HG03469 (cell line): ENCODE measurements at regions not wholly inside any gene's neighbourhood (a gene's known extent, or its start where the extent isn't known, plus 50 kb on each side); places are given as distances from the start of the nearest gene placed in this dataset.

Source experiments
- ATAC-seq: cut with Tn5 transposase; IDR thresholded peaks from one replicate; pipeline ENCODE4 v1.9.1; 2021; ENCODE audit warnings: mild to moderate bottlenecking, moderate library complexity, moderate number of reproducible peaks; ENCODE audit not compliant: unreplicated experiment

- ATAC-seq: no peak
Measured at GRCh38 chr10:36636879-36637278, 488.5 kb upstream of the ANKRD30A start.

DNA sequence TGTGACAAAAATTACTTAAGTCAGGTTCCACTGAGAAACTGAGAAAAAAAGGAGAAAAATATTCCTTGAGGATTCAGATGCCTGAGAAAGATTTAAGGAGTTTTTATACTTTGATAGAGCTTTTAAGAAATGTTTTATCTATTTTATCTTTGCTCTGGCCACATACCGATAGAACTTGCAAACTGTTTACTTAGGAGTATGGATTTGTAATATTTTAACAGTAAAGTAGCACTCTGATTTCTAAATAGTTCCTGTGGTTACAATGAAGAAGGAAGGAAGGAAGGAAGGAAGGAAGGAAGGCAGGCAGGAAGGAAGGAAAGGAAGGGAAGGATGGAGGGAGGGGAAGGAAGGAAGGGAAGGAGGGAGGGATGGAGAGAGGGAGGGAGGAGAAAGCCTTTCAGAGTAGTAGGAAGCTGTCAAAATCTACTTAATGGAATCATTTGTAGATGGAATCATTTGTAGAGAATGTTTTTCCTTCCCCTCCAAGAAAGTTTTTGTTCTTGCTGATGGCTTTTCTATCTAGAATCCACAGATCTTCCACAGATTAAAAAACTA lies 489.0 kb upstream of the ANKRD30A start:
- no peak for ATAC-seq

DNA sequence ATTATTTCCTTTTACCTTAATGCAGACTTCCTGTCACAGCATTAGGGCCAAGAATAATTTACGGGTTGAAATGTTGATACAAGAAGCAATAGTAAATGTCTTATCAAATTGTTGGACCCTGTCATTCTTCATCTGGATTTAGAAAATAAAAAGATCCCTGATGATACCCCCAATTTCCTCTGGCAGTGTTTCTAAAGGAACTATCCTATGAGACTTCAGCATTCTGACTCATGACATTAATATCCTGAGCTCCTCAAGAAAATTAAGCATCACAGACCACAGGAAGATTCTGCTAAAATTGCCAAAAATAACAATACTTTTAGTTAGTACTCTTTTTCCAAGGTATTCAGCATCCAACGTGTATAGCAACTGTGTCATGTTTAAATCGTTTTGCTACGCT lies 490.5 kb upstream of the ANKRD30A start:
- no peak for ATAC-seq

GRCh38 chr10:36630267-36630666 lies 495.1 kb upstream of the ANKRD30A start:
- no peak for ATAC-seq

GRCh38 chr10:36629476-36629875 lies 495.9 kb upstream of the ANKRD30A start:
- ATAC-seq: no peak

GRCh38 chr10:36624551-36625100 lies 500.8 kb upstream of the ANKRD30A start:
- no peak for ATAC-seq

GRCh38 chr10:36621346-36621745 lies 504.1 kb upstream of the ANKRD30A start:
- ATAC-seq: no peak

- ATAC-seq: no peak
Measured at GRCh38 chr10:36612436-36612835, 513.0 kb upstream of the ANKRD30A start.

GRCh38 chr10:36608866-36609265 lies 516.5 kb upstream of the ANKRD30A start:
- ATAC-seq: no peak

DNA sequence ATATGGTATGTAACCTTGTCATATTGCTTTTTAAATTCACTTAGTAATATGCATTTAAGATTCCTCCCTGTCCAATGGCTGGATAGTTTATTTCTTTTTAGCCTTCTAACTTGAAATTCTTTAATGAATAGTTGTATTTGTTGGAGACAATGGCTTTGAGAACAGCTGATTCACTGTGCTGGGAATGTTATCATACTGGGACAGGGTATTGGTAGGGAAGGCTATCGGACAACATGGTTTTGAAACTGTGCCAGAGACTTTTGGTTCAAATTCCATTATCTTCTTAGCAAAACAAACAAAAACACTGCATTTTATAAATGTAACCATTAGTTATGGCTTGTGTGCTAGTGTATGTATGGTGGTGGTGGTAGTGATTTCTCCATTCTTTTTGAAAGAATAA lies 517.1 kb upstream of the ANKRD30A start:
- no peak for ATAC-seq

GRCh38 chr10:36606234-36606839 lies 519.1 kb upstream of the ANKRD30A start:
- ATAC-seq: no peak

- ATAC-seq: no peak
Measured at GRCh38 chr10:36604316-36604715, 521.1 kb upstream of the ANKRD30A start.

DNA sequence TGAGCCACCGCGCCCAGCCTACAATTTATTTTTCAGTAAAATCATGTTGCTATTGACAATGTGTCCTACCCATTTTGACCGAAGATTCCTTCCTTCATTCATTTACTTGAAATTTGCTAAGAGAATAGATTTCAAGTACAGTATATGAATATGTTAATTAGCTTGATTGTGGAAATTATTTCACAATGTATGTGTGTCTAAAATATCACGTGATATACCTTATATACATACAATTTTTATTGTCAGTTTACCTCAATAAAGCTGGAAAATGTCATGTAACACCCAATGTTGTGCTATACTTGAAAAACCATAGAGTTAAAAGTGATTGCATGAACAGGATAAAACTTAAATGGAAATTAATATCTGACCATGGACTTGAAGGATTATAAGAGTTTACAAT lies 521.7 kb upstream of the ANKRD30A start:
- no peak for ATAC-seq

DNA sequence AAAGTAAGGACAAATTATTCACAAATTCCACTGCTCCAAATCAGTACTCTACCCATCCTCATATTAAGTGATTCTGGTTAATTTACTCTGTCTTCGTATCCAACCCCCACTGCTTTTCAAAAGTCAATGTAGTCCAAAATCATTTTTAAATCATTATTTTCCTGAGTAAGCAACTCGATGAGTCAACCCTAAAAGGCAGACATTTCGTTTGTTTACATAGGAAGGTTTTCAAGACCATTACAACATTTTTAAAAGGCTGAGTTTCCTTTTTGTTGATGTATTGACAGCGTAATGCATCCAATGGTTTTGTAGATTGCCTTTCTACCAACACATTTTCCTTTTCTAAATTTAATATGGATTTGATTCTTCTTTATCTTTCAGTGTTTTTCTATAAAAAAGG lies 523.0 kb upstream of the ANKRD30A start:
- no peak for ATAC-seq

- no peak for ATAC-seq
Measured at GRCh38 chr10:36597756-36598320, 527.6 kb upstream of the ANKRD30A start.

DNA sequence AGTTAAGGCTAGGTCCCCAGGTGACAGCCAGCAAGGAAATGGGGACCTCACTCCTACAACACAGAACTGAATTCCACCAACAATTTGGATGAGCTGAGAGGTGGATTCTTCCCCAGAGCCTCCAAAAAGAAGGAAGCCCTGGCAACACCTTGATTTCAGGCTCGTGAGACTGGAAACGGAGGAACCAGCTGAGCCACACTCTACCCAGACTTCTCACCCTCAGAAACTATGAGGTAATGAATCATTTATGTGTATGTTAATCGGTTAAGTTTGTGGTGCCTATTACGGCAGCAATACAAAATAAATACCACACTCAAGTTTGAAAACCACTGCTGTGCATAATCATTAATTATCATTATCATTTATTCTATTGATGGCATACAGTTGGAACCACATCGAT lies 532.4 kb upstream of the ANKRD30A start:
- ATAC-seq: no peak

- no peak for ATAC-seq
Measured at GRCh38 chr10:36591436-36591835, 534.0 kb upstream of the ANKRD30A start.

DNA sequence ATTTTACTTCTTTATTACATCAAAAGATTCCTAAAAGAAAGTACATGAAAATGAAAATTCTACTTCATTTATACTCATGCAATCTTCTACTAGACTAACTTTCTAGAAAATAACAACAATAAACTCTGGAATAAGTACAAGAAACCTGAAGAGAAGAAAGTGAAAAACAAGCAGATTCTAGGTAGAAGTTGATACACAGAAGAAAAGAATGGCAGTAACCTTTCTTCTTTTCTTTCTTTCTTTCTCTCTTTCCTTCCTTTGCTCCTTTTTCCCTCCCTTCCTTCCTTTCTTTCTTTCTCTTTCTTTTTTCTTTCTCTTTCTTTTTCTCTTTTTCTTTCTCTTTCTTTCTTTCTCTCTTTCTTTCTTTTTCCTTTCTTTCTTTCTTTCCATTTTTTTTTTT lies 541.7 kb upstream of the ANKRD30A start:
- ATAC-seq: no peak

DNA sequence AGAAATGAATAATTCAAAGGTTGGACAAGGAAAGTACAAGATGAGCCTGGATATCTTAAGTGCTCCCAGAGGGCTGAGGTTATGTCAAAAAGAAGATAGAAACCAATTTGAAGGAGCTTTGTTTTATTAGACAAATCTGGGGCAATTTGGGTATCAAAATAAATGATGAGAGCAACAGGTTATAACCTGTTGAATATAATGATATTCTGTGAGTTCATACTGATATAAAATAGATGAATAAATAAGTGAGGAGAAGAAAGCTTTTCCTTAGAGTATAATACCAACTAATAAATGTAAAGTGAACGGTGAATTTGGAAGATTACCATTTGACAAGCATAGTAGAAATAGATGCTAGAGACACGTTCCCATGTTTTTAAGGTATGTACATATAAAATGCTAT lies 544.2 kb upstream of the ANKRD30A start:
- no peak for ATAC-seq

GRCh38 chr10:36578306-36578705 lies 547.1 kb upstream of the ANKRD30A start:
- no peak for ATAC-seq

DNA sequence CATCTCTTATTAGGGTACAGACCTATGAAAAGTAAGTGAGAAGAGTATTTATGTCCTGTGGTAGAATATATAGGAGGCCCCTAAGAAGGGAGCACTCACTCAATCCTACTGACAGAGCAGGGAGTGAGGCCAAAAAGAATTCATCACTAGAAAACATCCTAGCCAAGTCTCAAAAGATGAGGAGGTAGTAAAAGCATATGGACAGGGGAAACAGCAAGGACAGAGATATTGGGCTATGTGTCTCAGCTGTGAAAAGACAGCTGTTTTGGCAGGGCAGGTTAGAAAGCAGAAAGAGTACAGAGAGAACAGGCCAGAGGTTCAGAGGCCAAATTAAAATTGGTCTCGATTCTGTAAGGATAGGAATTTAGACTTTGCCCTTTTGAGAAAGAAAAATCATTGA lies 548.3 kb upstream of the ANKRD30A start:
- no peak for ATAC-seq

DNA sequence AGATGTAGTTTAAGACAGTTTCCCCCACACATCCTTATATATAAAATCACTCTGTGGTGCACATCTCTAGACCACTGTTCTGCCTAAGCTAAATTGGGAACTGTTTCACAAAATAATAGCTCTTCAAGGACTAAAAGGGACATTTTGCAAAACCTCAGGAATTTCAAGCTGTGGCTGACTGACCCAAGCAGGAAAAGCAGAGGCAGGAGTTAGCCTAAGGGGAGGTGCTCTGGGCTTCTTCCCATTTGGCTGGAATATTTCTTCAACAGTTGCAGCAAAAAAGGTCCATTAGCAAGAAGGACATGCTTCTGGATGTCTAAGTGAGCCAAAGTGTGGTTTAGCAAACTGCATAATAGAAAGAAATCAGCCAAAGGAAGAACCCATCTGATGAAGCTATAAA lies 551.2 kb upstream of the ANKRD30A start:
- no peak for ATAC-seq

GRCh38 chr10:36573246-36573645 lies 552.2 kb upstream of the ANKRD30A start:
- ATAC-seq: no peak
